SW 1271 (cell line): ENCODE measurements at regions not wholly inside any gene's neighbourhood (a gene's known extent, or its start where the extent isn't known, plus 50 kb on each side); places are given as distances from the start of the nearest gene placed in this dataset.

Experiments used
- DNase-seq, 2 experiments: peaks; one replicate each; lab custom pipeline; 2025; lab: John Stamatoyannopoulos, UW

DNA sequence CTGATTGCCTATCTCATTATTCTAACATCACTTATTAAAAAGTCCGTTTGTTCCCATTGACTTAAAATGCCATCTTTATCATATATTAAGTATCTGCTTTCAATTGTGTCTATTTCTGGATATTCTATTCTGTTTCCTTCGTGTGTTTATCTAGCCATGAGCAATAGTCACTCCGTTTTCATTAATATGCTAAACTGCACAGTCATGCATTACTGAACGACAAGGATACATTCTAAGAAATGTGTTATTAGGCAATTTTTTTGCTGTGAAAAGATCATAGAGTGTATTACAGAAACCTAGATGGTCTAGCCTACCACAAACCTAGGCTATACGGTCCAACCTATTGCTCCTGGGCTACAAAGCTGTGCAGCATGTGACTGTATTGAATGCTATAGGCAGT is 482.9 kb downstream of the IRX1 start:
- no peak for DNase-seq

DNA sequence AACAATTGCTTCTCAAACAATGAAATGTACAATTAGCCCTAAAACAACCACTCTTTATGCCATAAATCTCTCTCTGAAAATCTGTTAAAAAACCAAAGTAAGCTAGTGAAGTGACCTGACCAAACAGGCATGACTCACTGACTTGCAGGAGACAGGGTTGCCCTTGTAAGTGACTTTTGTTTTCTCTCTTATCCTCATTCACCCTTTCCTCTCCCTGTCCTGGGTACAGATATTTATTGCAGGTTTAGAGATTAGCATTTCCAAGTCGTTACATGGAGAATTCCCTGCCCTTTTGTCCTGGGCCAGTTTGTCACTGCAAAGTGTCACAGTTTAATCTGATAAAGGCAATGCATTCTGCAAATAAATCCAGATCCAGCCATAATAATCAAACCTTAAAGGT is 484.2 kb downstream of the IRX1 start:
- no peak for DNase-seq

DNA sequence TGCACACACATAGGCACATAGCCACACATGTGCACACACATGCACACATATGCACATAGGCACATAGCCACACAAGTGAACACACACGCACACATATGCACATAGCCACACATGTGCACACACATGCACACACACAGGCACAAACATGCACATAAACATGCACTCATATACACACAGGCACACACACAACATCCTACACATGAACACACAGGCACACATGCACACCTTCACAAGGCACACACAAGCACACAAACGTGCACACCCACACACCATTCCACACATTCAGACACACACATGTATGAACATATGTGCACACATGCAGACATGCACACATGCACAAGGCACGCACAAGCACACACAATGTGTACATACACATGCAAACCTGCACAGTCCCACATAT is 484.7 kb downstream of the IRX1 start:
- DNase-seq: no peak

DNA sequence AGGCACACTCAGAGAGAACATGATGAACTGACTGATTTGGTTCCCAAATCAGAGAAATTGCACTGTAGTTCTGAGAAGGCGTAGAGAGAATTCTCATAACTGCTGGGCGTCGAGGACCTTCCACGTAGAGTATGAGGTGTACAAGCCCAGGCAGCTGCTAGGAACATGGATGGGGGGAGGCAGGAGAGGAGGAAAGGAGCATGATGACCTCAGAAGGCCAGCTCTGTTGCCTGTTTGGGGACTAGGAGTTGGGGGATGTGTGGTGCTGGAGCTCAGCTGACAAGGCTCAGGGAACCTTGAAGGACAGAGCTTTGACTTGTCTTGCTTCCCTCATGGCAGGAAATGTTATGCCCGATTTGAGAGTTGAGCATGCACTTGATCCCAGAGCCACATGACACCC is 485.4 kb downstream of the IRX1 start:
- no peak for DNase-seq

DNA sequence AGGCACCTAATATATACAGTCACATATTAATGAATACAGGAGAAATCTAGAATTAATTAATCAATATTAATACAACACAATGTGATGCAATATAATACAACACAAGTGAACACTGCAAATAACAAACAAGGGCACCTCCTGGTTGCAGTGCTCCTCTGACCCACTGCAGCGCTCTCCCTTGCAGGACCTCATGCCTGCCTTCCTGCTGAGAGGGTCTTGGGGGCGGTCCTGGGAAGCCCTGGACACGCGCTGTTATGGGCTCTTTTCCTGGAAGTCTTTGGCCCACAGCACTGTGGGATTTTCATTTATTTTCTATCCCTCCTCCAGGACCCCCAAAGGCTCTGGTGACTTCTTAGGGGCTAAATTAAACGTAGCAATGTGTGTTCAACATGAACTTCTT is 485.8 kb downstream of the IRX1 start:
- no peak for DNase-seq

DNA sequence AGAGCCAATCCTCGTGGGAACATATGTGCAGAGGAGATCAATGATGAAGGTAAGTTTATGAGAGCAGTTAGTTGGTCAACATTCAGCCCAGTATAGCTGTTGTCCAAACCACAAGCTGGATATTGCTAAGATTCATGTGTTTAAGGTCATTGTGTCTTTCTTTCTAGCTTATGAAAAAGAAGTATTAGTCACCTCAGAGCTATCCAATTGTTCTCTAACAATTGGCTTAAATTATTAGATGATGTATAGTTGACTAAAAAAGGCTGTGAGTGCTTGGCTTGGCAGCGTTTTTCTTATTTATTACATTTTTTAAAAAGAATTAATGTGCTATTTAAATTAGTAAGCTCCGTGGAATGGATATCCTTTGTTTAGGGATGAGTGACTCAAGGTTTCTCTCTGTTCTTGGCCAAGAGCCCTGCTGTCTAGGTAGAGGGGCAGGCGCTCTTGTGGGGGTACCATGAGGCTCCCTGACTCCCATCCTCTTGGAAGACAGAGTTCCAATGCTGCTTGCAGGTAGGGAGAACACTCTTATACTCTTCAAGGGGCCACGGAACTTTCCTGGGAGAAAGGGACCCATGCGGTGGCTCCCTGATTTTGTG is 487.4 kb downstream of the IRX1 start:
- no peak for DNase-seq

DNA sequence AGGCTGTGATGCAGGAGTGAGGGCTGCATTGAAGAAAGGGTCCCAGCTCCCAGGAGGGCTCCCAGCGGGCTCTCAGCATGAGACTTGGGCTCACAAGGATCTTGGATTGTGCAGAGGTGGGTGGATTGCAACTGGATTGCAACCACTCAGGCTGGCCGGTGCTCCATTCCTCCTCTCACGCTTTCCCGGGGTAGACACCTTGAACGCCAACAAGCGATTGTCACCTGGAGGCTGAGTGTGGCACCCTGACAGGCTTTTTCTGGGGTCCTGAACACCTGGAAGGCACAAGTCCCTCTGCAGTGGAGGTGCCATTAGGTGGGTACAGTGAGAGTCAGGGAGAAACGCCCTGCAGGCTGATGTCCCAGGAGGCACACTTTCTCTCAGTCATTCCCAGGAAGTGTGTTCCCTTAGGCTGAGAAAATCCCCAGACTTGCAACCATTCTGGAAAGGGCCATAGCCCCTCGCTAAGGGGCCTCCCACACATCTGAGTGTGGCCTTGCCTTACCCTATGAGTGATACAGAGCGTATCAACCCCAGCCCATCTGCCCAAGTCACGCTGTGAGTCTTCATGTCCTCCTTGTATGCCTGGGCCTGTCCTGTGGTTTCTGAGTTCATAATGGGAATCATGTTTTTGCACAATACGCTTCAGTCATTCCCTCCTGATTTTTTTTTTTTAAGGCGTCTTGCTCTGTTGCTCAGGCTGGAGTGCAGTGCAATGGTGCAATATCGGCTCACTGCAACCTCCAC is 488.1 kb downstream of the IRX1 start:
- DNase-seq: no peak

DNA sequence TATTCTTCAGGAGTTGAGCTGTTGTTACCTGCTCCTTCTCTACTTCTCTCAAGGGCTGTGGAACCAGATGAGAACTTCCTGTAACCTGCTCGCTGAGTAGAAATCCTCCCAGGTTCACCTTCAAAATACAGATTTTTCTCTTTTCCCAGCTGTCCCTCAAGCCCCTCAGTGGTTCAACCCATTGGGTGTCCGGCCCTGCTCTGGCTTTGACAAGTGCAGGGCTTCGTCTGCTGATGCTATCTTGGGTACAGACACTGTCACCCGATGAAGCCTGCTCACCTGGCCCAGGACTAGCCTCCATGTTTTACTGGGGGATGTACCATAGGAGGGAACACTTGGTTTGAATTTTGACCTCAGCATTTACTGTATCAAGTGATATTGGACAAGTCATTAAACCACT is 490.4 kb downstream of the IRX1 start:
- no peak for DNase-seq

DNA sequence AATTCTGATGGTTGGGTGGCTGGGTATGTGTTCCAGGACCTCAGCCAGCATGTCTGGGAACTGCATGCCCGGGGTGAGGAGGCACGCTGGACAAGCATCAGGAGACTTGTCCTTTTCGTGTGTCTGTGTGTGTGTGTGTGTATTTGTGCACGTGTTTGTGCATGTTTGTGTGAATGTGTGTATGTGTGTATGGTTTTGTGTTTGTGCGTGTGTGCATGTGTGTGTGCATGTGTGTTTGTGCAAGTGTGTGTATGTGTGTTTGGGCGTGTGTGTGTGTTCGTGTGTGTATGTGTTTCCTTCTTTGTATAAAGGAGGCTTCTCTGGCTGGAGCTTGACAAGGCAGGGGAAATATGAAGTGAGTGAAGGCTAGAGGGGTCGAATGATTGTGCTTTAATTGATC is 491.5 kb downstream of the IRX1 start:
- DNase-seq: no peak

DNA sequence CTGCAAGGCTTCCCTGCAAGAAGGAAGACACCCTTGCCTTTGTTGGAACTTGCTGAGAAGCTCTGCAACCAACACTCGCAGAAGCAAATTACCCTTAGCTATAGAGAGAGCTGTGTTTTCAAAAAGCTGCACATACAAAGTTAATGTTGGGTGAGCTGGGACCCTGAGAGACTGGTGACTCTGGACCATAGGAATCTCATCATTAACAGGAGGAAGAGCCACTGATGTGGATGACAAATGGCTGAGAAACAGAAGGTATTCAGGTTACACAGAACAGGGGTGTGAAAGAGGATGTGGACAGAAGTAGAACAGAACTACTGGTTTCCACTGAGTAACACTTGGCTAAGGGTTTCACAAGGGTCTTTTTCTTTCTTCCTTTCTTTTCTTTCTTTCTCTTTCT is 493.5 kb downstream of the IRX1 start:
- DNase-seq: no peak

DNA sequence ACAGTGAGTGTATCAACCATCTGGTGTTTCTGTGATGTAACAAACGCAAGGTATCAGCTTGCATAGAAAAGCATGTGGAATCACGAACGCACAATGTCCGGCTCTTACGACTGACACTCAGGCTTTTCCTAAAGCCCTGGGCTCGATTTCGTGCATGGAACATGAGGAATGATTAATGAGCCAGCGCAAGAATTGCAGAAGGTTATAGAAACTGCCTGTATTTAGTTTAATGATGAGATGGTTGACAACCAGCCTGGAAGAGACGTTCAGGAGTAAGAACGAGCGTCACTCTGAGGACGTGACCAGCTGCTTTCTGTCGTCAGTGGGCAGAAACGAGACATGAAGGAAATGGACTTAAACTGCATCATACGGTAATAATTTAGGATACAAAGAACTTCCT is 497.6 kb downstream of the IRX1 start:
- DNase-seq: no peak

DNA sequence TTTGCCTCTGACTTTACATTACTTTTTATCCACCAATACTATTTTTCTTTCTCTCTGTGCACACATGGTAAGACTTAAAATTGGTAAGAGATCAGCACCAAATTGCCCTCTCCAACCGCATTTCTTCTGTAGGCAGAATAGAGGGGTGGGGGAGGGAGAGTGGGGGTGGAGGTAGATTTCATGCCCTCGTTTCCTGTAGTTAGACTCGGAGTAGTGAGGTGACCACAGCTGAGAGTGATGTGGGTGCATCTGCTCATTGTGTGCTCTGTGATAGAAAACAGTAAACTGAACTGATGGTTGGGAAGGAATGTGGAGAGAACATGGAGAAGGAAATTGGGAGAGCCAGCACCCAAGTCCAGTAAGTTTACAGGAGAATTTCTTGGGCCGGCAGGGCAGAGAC is 498.3 kb downstream of the IRX1 start:
- no peak for DNase-seq

DNA sequence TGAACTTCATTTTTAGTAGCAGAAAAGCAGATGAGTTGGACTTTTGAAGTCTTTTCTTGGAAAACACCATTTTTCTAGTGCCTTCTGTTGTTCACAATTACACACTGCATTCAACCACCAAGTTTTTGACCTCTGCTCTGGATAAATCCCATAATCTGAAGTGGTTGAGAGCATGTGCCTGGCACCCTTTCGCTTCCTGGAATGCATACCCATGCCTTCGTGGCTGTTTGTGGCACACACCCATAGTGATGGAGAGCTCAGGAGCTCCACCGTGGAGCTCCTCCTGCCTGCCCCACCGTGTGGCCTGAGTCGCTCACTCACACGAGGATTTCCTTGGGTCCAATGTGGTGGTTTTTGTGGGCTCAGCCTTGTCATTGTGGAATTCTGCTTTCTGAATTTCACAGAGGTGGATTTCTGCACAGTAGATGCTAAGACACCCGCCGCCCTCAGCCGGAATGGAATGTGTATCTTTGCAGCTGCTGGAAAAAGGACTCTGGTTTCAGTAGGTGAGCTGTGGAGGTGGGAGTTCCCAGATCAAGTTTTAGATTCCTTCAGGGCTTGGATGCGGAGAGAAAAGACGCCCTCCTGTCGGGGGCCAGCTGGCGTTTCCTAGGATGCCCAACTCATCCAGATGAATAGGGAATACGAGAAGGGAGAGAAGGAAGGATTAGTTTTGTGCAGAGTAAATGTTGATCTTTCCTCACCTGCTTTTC is 500.4 kb downstream of the IRX1 start:
- no peak for DNase-seq

DNA sequence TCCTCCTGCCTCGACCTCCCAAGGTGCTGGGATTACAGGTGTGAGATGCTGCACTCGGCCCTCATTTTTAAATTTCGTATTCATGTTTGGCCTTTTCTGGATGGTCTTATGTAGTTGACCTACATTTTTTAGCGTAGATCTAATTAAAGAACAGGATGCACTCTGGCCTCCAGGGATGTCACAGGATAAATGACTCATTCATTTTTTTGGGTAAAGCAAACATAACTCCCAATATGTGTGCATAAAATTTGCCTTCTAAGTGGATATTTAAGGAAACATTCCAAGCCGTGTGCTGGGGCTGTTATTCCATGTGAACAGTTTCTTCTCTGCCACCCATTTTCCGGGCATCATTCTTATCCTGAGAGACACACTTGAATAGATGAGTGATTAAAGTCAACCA is 501.6 kb downstream of the IRX1 start:
- no peak for DNase-seq

DNA sequence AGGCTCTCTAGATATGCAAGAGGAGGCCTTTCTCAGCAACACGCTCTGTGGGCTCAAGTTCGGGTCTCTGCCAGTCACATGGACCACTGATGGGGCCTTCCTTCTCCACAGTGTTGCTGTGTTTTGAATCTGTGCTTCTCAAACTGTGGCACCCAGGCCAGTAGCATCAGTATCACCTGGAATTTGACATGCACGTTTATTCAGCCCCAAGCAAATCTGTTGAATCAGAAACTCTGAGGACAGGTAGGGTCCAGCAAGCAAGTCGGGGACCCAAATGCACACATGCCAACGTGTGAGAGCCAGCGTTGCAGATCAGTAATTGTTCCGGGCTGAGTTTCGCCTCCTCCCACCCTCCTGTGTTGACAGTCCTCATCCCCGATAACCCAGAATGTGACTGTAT is 502.6 kb downstream of the IRX1 start:
- no peak for DNase-seq

DNA sequence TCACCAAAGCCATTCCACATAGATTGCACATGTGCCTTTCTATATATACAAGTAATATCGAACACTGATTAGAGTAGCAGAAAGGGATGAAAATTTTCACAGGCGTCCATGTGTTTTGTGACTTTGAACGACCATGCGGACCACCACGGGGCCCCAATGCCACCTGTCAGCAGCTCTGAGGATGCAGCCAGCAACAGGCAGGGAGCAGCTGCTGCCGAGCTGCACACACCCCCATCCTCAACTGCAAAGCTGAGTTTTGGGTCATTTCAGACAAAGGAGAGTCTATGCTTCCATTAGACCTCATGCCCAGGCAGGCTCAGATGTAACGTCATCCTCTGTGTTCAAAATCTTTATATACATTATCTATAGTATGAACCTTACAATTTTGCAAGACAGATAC is 503.8 kb downstream of the IRX1 start:
- no peak for DNase-seq

DNA sequence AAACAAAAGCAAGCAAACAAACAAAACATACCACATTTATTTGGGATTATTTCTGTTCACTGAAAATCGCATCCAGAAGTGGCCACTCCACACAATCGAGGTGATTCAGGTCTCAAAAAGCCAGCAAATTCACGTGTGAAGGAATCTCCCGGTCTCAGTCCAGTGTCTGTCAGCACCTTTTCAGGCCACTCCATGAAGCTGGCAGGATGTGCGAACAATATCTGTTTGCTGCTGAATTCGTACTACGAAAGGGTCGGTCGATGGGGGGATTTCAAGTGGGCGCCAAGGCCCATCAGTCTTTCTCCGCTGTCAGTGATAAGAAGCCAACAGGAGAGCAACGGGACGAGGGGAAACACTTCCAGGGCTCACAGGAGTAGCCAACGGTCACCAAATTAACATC is 505.1 kb downstream of the IRX1 start:
- no peak for DNase-seq

DNA sequence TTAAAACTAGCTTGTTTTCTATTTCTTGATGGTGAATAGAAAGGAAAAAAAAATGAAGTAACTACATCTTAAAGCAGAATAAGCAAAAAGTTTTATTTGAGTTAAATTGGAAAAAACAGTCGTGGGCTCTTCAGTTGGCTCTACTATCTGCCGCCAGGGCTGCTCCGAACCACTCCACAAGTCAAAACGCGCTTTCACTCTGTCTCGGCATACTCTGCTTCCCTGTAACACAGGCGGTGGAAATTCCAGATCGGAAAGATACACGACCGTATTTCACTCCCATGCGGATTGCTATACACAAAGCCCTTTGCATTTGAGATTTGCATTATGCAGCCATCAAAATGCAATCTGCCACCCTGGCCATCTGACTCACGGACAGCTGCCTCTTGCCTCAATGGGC is 505.6 kb downstream of the IRX1 start:
- DNase-seq: no peak

DNA sequence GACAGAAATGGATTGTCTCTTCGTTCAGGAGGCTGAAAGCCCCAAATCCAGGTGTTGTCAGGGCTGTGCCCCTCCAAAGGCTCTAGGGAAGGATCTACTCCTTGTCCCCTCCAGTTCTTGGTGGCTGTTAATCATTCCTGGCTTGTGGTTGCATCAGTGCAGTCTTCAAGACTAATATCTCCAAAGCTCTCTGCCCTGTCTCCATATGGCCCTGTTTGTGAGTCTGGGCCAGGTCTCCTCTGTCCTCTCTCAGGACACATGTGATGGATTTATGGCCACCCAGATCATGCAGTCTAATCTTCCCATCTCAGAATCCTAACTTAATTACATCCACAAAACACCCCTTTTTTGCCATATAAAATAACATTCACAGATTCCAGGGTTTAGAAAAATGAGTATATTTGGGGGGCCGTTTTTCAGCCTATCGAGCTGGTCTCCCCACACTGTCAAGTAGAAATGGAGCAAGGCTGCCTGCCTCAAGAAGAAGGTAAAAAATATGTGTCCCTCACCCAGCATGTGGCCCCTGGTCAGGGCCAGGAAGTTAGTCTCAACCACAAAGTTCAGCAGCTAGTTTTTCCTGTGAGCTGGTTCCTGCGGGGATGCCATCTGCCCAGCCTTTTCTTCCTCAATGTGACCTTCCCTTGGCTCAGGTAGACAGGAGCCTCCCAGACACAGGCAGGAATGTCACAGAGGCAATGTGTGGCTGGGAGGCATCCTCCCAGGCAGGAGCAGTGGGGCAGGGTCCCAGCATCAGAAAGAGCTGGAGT is 509.4 kb downstream of the IRX1 start:
- no peak for DNase-seq

DNA sequence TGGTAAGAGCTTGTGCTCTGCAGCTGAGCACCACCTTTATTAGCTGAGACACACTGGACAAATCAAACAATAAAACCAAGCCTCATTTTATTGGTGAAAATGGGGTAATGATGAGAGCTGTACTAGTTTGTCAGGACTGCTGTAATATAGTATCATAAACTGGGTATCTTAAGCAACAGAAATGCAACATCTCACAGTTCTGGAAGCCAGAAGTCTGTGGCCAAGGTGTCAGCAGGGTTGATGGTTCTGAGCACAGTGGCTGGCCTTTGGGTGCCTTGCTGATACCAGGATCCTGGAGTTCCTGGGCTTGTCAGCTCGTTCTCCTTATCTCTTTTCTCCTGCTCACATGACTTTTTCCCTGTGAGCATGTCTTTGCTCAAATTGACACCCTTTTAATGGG is 513.1 kb downstream of the IRX1 start:
- no peak for DNase-seq

DNA sequence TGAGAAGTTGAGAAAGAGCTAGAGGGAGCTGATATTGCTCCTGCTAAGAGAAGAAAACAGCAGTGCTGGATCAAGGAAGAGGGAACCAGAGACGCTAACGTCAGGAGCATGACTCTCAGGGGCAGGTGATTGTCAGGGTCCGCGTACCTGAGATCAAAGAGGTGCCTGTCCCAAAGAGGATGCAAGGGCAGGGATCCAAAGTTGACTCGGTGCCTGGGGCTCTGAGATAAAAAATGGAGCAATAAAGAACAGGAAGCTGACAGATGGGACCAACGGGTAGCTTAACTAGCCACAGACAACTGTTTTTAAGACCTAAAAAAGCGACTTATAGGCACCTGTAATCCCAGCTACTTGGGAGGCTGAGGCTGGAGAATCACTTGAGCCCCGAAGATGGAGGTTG is 517.8 kb downstream of the IRX1 start:
- no peak for DNase-seq

DNA sequence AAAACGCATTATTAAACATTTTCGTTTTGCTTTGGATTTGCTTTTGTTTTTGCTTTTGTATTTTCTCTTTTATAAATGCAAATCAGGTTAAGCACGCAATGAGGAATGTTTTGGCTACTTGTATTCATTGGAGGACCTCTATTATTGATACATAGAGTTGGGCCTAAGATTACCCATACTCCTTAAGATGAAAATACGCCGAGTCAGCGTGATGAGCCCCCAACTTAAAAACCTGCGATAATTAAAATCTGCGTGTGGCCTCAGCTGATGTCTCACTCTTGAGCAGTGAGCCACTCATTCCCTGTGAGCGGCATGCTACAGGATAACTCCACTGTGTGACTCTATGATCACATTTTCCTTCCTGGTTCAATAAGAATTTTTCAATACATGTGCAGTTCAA is 518.3 kb downstream of the IRX1 start:
- no peak for DNase-seq

DNA sequence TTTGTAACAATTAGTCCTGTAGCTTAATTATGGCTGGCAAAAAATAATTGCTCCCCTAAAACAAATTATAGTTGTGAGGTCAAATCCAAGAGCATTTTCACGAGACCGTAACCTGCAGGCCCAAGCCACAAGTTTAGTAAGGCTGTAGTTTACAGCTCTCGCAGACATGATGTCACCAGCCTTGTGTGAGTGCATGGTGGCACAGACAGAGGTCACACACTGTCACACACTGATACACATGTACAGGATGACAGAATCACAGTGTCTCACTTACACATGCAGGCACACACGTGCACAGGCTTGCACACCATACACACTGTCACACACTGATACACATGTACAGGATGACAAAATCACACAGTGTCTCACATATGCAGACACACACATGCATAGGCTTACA is 518.8 kb downstream of the IRX1 start:
- no peak for DNase-seq
